GM21447 (cell line): ENCODE measurements at regions not wholly inside any gene's neighbourhood (a gene's known extent, or its start where the extent isn't known, plus 50 kb on each side); places are given as distances from the start of the nearest gene placed in this dataset.
A peak's percentile ranks its signal among the peaks of the same experiment; 100 is the strongest.
"Not testable (repeated sequence)": the region's sequence is repeated elsewhere in the genome, so short reads cannot be mapped to it uniquely, and the experiment has no call there.

Experiments used
- ATAC-seq: cut with Tn5 transposase; IDR thresholded peaks from one replicate; pipeline ENCODE4 v1.9.1; 2021; ENCODE audit not compliant: unreplicated experiment

GRCh38 chr13:78098249-78098648, 179.6 kb upstream of the EDNRB start:
- ATAC-seq = no peak

DNA sequence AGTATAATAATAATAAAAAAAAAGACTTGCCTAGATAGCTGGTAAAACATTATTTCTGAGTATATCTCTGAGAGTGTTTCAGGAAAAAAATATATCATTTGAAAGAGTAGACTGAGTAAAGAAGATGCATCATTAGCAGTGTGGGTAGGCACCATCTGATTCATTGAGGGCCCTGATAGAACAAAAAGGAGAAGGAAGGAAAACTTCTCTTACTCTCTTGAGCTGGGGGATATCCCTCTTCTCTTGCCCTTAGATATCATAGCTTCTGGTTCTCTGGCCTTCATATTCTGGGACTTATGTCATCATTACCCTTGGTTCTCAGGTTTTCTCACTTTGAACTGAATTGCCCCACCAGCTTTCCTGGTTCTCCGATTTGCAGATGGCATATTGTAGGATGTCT, 177.6 kb upstream of the EDNRB start:
- no peak for ATAC-seq

GRCh38 chr13:78087966-78088678, 169.5 kb upstream of the EDNRB start:
- ATAC-seq = no peak

- no peak for ATAC-seq
Measured at GRCh38 chr13:78085434-78086225, 167.0 kb upstream of the EDNRB start.

DNA sequence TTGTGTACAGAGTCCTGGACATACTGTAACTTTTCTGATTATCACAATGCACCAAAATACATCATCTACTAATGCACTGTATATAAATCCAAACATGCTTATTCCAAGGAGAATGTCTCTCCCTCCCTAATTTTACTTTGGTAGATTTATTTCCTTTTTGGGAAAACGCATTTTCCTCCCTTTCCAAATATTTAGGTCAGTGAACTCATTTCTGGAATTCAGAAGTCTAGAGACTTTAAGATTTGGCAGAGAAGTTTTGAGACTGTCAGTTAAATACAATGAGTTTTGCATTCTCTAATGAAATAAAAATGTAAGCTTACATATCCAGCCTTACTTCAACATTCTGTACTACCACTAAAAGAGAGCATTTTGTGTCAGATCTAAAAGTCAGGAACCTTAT, 165.8 kb upstream of the EDNRB start:
- no peak for ATAC-seq

DNA sequence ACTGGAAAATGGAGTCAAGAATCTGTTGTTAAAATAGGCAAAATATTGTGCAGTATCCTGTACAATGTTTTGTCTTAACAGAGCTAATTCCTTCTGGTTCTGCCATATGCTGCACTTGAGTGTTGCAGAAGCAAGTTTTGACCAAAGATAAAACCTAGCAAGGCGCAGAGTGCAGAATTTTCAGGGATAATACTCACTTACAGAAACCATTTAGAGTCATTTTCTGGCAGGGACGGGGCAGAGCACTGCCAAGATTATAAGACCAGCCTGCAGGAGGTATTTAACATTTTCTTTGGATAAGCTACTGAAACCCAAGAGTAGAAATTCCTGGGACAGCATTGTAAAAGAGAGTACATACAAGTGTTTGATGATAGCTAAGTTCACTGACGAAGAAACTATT, 159.5 kb upstream of the EDNRB start:
- ATAC-seq = no peak

DNA sequence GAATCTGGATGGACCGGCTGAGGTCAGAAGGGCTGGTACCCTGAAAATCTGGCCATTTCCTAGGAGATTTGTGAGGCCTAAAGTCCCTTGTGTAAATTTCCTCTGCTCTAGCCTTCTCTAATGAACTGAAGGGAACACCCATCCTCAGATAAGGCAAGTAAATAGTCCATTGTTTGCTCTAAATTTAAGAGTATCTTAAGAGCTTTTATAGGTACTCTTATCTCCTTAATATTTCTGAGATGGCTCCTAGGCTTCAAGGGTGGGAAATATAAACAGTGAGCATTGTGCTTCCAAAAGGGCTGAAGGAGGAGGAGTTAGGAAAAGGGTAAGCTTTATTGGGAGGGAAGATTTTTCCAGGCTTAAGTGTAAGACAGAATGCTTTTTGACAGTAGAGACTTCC, 148.7 kb upstream of the EDNRB start:
- no peak for ATAC-seq

- no peak for ATAC-seq
Measured at GRCh38 chr13:78065141-78065540, 146.5 kb upstream of the EDNRB start.

DNA sequence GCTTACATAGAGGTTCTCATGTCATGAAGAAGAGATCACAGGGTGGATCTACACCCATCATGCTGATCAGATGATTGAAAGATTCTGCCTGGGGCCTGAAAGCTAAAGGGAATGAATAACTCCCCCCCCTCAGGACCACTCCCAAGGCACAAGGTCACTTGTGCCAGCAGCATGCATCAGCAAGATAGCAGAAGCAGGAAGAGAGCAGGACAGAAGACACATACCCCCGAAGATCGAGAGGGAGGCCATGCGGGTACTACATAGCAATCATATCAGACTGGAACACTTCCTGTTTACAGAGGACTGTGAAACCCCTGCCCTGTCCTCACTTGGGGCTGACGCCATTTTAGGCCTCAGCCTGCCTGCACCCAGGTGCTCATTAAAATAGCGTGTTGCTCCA, 143.2 kb upstream of the EDNRB start:
- ATAC-seq = no peak

DNA sequence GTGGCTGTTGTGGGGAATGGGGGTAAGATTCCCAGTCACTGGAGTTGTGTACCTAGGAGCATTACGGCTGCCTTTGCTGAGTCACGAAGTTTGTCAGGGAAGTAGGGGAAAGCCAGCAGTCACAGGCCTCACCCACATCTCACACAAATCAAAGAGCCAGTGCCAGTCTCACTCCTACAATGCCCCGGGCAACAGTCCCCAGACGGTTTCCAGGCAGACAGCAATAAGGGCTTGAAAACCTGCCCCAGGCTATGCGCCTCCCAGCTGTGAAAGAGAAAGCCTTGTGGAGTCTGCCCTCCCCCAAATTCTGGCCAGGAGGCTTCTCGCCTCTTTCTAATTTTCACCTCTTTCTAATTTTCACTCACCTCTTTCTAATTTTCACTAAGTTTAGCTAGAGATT, 142.3 kb upstream of the EDNRB start:
- ATAC-seq = no peak

GRCh38 chr13:78056865-78057264, 138.2 kb upstream of the EDNRB start:
- ATAC-seq = not testable (repeated sequence)

GRCh38 chr13:78054157-78054556, 135.5 kb upstream of the EDNRB start:
- no peak for ATAC-seq

DNA sequence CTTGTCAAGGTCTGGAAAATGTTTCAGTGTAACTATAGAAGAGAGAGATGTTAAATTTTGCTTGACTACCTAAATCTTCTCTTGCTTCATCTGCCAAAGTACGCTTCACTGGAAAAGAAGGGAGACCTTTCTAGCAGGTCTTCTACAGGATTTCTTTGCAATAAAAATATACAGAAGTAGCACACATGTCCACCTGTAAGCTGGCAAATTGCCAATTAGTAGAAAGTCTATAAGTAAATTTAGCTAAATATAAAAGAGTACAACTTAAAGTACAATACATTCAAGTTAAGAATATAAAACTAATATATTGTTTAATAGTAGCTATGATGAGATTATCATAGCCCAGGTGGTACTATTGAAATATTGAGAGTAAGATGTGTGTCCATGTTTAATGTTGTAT, 128.5 kb upstream of the EDNRB start:
- ATAC-seq = no peak

DNA sequence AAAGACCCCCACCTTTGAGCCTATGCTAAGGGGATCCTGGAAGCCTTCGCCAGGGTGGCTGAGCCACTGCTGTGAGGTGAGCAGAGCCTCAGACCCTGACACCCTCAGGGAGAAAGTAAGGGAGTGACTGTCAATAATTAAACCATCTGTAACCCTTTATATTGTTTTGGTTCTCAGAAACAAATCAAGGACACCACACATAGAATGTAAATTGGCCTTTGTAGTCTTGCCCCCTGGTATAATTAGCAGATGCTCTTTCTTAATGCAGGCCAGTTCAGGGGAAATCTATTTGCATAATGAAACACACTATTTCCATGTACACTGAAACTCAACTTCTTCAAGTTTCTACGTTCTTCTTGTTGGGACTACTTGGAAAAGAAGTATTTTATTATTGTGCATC, 127.7 kb upstream of the EDNRB start:
- peak; percentile 91 for ATAC-seq

GRCh38 chr13:78045916-78046315, 127.3 kb upstream of the EDNRB start:
- peak; percentile 12 for ATAC-seq

- ATAC-seq = not testable (repeated sequence)
Measured at GRCh38 chr13:78041366-78041765, 122.7 kb upstream of the EDNRB start.

DNA sequence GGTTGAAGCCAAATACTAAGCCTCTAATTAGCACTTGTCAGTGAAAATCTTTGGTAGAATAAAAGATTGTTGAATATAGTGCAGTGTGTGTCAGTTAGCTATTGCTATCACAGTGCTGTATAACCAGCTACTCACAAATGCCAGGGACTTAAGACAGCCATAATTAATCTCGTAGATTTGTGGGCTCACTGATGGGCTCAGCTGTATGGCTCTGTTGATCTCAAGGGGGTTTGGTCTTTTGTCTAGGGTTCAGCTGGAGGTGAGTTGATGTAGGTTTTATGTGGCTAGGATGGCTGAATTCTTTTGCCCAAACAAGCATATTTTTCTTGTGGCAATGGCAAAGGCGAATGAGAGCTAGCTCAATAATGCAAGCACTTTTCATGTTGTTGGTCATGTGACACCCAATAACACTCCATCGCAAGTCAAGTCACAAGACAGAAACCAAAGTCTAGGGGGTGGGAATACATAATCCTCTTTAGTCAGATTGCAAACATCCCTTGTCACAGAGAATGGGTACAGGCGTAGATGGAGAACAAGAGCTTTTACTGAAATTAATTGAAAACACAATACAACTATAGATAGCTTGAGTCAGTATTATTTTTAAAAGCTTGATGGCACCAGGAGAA, 121.7 kb upstream of the EDNRB start:
- no peak for ATAC-seq

- ATAC-seq = no peak
Measured at GRCh38 chr13:78036841-78037240, 118.2 kb upstream of the EDNRB start.

DNA sequence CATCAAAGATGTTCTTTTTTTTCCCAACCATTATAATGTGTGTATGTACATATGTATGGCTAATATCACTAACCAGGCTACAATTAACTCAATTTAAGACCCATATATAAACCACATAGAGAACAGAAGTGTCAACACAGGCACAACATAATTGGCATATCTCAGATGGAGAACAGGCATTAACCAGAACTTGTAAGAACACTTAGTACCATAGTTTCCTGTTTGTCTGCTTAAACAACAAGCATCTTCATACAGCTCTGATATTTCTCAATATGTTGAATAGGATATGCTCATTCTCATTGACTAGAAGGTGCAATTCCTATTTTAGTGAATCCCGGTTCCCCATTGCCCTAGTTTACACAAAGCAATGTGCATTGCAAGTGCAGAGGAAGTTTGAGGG, 116.9 kb upstream of the EDNRB start:
- ATAC-seq = no peak

DNA sequence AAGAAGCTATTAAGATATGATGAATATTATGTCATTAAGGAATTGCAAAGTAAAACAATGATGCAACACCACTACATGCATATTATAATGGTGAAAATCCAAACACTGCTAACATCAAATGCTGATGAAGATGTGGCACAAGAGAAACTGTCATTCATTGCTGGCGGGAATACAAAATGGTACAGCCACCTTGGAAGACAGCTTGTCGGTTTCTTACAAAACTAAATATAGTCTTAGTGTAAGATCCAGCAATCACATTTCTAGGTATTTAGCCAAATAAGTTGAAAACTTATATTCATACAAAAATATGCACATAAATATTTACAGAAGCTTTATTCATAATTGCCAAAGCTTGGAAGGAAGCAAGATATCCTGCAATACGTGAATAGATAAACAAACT, 114.9 kb upstream of the EDNRB start:
- ATAC-seq = no peak

GRCh38 chr13:78032132-78032531, 113.5 kb upstream of the EDNRB start:
- ATAC-seq = no peak

- ATAC-seq = no peak
Measured at GRCh38 chr13:78030341-78030896, 111.8 kb upstream of the EDNRB start.
